Colonic mucosa (tissue), 4 donors: ENCODE measurements at regions not wholly inside any gene's neighbourhood (a gene's known extent, or its start where the extent isn't known, plus 50 kb on each side); places are given as distances from the start of the nearest gene placed in this dataset.
"Not testable (repeated sequence)": the region's sequence is repeated elsewhere in the genome, so short reads cannot be mapped to it uniquely, and the experiment has no call there.

ENCODE experiments used
- DNase-seq: peaks from one replicate; pipeline ENCODE4 v3.0.0-alpha.2; 2020
- H3K27ac ChIP-seq: fragments of 200-600 bp; one replicate; pipeline ENCODE4 v1.8.0; 2021
- H3K27me3 ChIP-seq: fragments of 200-600 bp; one replicate; pipeline ENCODE4 v1.8.0; 2021
- H3K36me3 ChIP-seq: fragments of 200-600 bp; one replicate; pipeline ENCODE4 v1.8.0; 2021
- H3K4me1 ChIP-seq: fragments of 200-600 bp; one replicate; pipeline ENCODE4 v1.8.0; 2021; ENCODE audit warnings: mild to moderate bottlenecking
- H3K4me3 ChIP-seq: fragments of 200-600 bp; one replicate; pipeline ENCODE4 v1.8.0; 2021
- H3K9ac ChIP-seq, 2 donors: one replicate each; pipeline ENCODE4 v1.7.0; 2013; ENCODE audit warnings: control low read depth in 2 of 2, low read depth in 2 of 2, low read length in 2 of 2
- H3K9me3 ChIP-seq: fragments of 200-600 bp; one replicate; pipeline ENCODE4 v1.8.0; 2021
- intact Hi-C: fragments of 100-400 bp; cut with DNase I; formaldehyde crosslinking; loops from one replicate; pipeline ENCODE4 v1.14.1; 2022
- TF ChIP-seq, protein P1 (sequence below): fragments of 200-600 bp; IDR thresholded peaks from one replicate; pipeline ENCODE4 v1.8.0; 2022; ENCODE audit warnings: antibody characterized with exemption, mild to moderate bottlenecking
- donor health status: healthy.
- donor health status: DM: no; HTN: no; CAD: no.
- donor health status: DM: no; HTN: no; CAD: no.

DNA sequence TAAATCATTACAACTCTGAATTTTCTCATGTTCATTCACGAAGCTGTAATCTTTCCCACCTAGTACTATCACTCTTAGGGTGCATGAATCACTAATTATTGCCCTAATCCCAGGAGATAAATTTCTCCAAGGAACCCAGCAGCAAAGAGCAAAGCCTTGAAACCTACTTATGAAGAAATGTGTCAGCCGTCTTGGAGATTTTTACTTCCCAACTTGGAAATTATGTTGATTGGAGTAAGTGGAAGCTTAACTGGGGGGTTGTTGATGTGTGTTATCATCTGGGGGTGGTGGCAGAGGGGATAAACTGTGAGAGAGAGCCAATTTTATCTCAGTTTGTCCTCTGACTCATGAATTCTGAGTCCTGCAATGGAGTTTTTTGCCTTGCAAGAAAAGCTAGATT lies 440.5 kb upstream of the WWC1 start:
- Histone ChIP-seq H3K27me3 (no peaks in the 10 kb centered on the region), H3K9ac (no peak overlapping the region), H3K36me3 (no peaks in the 10 kb centered on the region), H3K27ac (no peak overlapping the region), H3K4me3 (no peak overlapping the region), H3K9me3 (no peaks in the 10 kb centered on the region), H3K4me1 (no peaks in the 10 kb centered on the region)
- DNase-seq: no peak
- intact Hi-C loops: no loop called here
- TF ChIP-seq, protein P1, sequence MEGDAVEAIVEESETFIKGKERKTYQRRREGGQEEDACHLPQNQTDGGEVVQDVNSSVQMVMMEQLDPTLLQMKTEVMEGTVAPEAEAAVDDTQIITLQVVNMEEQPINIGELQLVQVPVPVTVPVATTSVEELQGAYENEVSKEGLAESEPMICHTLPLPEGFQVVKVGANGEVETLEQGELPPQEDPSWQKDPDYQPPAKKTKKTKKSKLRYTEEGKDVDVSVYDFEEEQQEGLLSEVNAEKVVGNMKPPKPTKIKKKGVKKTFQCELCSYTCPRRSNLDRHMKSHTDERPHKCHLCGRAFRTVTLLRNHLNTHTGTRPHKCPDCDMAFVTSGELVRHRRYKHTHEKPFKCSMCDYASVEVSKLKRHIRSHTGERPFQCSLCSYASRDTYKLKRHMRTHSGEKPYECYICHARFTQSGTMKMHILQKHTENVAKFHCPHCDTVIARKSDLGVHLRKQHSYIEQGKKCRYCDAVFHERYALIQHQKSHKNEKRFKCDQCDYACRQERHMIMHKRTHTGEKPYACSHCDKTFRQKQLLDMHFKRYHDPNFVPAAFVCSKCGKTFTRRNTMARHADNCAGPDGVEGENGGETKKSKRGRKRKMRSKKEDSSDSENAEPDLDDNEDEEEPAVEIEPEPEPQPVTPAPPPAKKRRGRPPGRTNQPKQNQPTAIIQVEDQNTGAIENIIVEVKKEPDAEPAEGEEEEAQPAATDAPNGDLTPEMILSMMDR: no peak

DNA sequence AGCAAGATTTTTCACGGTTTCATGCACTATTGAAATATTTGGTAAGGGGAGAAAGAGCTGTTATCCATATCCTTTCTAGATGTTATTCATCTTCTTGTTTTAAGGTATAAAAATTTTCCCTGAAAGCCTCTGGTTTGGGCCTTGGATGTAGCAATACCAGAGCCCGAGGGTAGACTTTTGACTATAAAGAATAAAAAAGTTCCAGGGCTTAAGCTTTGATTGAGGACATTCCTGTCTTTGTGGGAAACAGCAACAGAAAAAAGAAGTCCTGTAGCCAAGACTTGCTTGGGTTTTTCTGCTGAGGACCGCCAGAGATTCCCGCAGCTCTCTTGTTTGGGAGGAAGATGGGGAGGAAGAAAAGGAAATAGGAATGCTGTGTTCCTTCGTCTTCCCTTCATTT lies 440.0 kb upstream of the WWC1 start:
- intact Hi-C loops: no loop called here
- no peaks in the 10 kb centered on the region for H3K36me3 ChIP-seq
- no peaks in the 10 kb centered on the region for H3K9me3 ChIP-seq
- TF ChIP-seq, protein P1: no peak
- H3K4me1 ChIP-seq: no peaks in the 10 kb centered on the region
- H3K27ac ChIP-seq: no peak overlapping the region
- H3K27me3 ChIP-seq: no peaks in the 10 kb centered on the region
- H3K4me3 ChIP-seq: no peak overlapping the region
- no peak overlapping the region for H3K9ac ChIP-seq
- no peak for DNase-seq

DNA sequence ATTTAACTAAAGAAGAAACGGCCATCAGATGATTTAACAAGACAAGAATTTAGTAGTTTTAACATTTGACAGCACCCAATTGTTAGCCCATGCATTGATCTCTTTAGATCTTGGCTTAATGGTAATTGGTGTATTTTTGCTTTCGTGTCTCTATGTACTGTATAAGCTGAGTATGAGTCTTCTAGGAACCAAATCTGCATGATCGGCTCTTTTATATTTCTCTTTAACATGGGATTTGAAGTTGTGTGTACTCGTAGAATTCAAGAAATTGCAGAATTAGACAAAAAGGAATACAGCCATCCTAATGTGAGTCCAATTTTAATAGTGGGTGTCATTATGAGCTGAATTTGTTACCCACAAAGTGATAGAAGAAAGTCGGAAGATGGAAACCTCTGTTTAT lies 438.9 kb upstream of the WWC1 start:
- no peaks in the 10 kb centered on the region for H3K27me3 ChIP-seq
- no peak overlapping the region for H3K27ac ChIP-seq
- H3K36me3 ChIP-seq: no peaks in the 10 kb centered on the region
- intact Hi-C loops: no loop called here
- H3K9ac ChIP-seq: no peak overlapping the region
- H3K9me3 ChIP-seq: no peaks in the 10 kb centered on the region
- DNase-seq: no peak
- TF ChIP-seq, protein P1: no peak
- no peak overlapping the region for H3K4me3 ChIP-seq
- no peaks in the 10 kb centered on the region for H3K4me1 ChIP-seq

DNA sequence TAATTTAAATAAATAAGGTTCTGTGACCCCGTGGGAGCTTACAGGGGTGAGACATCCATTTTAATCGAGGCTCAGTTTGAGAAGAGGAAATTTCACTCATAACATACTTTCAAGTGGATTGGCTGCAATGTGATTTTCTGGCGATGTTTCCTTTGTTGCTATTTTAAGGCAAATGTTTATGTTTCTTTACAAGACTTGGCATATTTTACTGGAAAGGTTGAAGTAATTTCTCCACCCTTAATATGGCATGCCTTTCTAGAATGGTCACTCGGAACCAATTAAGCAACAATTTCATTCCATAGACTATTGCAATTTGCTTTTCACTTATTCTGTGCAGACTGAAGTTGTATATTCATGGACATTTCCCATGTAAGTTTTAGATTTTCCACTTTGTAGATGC lies 438.0 kb upstream of the WWC1 start:
- H3K4me3 ChIP-seq: no peak overlapping the region
- H3K36me3 ChIP-seq: no peaks in the 10 kb centered on the region
- H3K27me3 ChIP-seq: no peaks in the 10 kb centered on the region
- intact Hi-C loops: no loop called here
- no peak overlapping the region for H3K9ac ChIP-seq
- TF ChIP-seq, protein P1: no peak
- H3K9me3 ChIP-seq: no peaks in the 10 kb centered on the region
- H3K27ac ChIP-seq: no peak overlapping the region
- DNase-seq: no peak
- no peaks in the 10 kb centered on the region for H3K4me1 ChIP-seq

DNA sequence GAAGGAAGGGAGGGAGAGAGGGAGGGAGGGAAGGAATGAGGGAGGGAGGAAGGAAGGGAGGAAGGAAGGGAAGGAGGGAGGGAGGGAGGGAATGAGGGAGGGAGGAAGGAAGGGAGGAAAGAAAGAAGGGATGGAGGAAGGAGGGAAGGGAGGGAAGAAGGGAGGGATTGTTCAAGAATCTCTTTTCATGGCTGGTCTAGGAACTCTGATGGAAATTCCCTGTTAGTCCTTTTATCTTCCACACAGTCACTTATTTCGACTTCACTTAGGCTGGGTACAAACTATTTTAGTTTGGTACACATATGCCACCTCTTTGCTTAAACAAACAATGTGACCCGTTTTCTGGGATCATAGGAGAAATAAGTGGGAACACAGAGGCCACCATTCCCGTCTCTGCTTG lies 435.6 kb upstream of the WWC1 start:
- no peaks in the 10 kb centered on the region for H3K36me3 ChIP-seq
- H3K27ac ChIP-seq: no peak overlapping the region
- TF ChIP-seq, protein P1: no peak
- no peak for DNase-seq
- H3K27me3 ChIP-seq: no peaks in the 10 kb centered on the region
- no peak overlapping the region for H3K9ac ChIP-seq
- H3K9me3 ChIP-seq: no peaks in the 10 kb centered on the region
- H3K4me3 ChIP-seq: no peak overlapping the region
- intact Hi-C loops: no loop called here
- H3K4me1 ChIP-seq: no peaks in the 10 kb centered on the region

DNA sequence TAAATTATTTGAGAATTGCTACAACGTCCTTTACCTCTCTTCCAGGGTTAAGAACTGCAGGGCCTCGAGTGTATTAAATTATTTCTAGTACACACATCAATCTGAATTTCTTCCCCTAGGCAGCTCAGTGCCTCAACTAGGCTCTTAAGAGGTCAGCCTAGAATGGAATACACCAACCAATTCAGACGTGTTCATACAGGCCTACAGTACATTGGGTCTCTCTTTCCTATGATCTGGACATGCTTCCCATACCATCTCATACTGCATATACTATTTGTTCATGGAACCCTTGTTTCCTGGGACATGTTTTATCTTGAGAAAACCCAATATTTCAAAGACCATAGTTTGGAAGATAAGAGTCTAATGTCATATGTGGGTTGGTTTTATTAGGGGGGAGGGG lies 434.1 kb upstream of the WWC1 start:
- H3K36me3 ChIP-seq: no peaks in the 10 kb centered on the region
- intact Hi-C loops: no loop called here
- H3K9me3 ChIP-seq: no peaks in the 10 kb centered on the region
- no peak overlapping the region for H3K27ac ChIP-seq
- no peak overlapping the region for H3K4me3 ChIP-seq
- H3K27me3 ChIP-seq: no peaks in the 10 kb centered on the region
- no peak for DNase-seq
- no peak overlapping the region for H3K9ac ChIP-seq
- no peaks in the 10 kb centered on the region for H3K4me1 ChIP-seq
- TF ChIP-seq, protein P1: no peak

DNA sequence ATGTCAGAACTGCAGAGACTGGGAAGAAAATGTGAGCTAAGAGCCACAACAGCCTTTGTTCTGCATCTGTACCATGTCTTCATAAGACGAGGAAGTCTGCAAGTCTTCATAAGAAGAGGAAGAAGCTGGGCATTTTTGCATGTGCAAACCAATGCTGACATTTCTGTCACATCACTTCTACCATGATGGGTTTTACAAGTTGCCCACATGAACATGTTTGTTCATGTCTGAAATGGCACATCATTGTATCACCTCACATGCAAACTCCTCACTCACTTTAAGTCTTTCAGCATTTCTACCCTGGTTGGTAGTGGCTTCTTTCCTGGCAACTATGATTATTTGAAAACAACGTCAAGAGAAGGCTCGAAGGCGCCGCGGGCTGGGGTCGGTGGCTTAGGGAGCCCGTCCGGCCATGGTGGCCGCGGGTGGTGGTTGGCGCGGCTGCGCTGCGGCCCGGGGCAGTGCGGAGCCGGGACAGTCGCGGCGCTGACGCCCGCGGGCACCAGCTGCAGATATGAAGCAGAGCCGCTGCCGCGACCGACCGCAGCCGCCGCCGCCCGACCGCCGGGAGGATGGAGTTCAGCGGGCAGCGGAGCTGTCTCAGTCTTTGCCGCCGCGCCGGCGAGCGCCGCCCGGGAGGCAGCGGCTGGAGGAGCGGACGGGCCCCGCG lies 433.1 kb upstream of the WWC1 start:
- H3K9me3 ChIP-seq, H3K27ac ChIP-seq, H3K27me3 ChIP-seq, H3K4me3 ChIP-seq, H3K4me1 ChIP-seq, H3K36me3 ChIP-seq, DNase-seq, intact Hi-C loops, H3K9ac ChIP-seq: not testable (repeated sequence)
